GM12878 (cell line): ENCODE measurements at regions not wholly inside any gene's neighbourhood (a gene's known extent, or its start where the extent isn't known, plus 50 kb on each side); places are given as distances from the start of the nearest gene placed in this dataset.

ENCODE experiments used
- ATAC-seq: fragments of 200-7000 bp; cut with Tn5 transposase; 3 replicates; pipeline ENCODE4 v1.9.1; 2020; ENCODE audit warnings: mild to moderate bottlenecking, moderate library complexity
- BruUV-seq: library from RNA; stranded (reverse); fragments of 400-500 nt; replicated peaks from 2 replicates; lab custom pipeline; 2021; lab: Mats Ljungman, UMichigan
- CTCF ChIA-PET: fragments of 300-600 bp; sonication (Branson Sonifier 250); formaldehyde crosslinking; extraction: SDS; loops from one replicate; lab custom pipeline; 2021; ENCODE audit warnings: inconsistent platforms; lab: Yijun Ruan, JAX
- POLR2A ChIA-PET: fragments of 350-600 bp; formaldehyde crosslinking; extraction: SDS; loops from one replicate; lab custom pipeline; 2021; ENCODE audit warnings: inconsistent platforms; lab: Charles Lee
- RAD21 ChIA-PET: fragments of 300-600 bp; sonication (Branson Sonifier 250); formaldehyde crosslinking; loops from one replicate; lab custom pipeline; 2023; ENCODE audit warnings: antibody characterized with exemption; ENCODE audit not compliant: unreplicated experiment; lab: Charles Lee
- SMC1A ChIA-PET: fragments of 300-600 bp; sonication (Branson Sonifier 250); formaldehyde crosslinking; loops from one replicate; lab custom pipeline; 2023; ENCODE audit not compliant: unreplicated experiment, uncharacterized antibody; lab: Charles Lee
- DNase-seq: peaks from one replicate; pipeline ENCODE4 v3.0.0-alpha.2; 2011; ENCODE audit warnings: low read depth, low spot score
- FAIRE-seq: peaks from 3 replicates; lab custom pipeline; 2011; peaks lifted over from hg19 to GRCh38; lab: Jason Lieb, UNC
- H2AFZ ChIP-seq: 2 replicates; pipeline ENCODE4 v1.6.0; 2011; ENCODE audit warnings: low read depth, low read length, control low read depth; ENCODE audit not compliant: control insufficient read depth
- H3K27ac ChIP-seq: 2 replicates; pipeline ENCODE4 v1.5.1; 2011; ENCODE audit warnings: control low read depth; ENCODE audit not compliant: control insufficient read depth, insufficient read depth
- H3K27me3 ChIP-seq, 2 experiments: replicated peaks in 1 of 2; 2 replicates each; pipeline versions ENCODE4 v1.6.0 to v1.6.1; 2011; ENCODE audit warnings: low read length in 1 of 2; ENCODE audit not compliant: control insufficient read depth in 2 of 2, insufficient read depth in 2 of 2
- H3K36me3 ChIP-seq, 2 experiments: 2 replicates each; pipeline ENCODE4 v1.5.1; 2011; ENCODE audit warnings: low read length in 1 of 2; ENCODE audit not compliant: control insufficient read depth in 2 of 2, insufficient read depth in 2 of 2
- H3K4me1 ChIP-seq: 2 replicates; pipeline ENCODE4 v1.6.1; 2011; ENCODE audit warnings: mild to moderate bottlenecking, low read length, moderate library complexity, mixed read lengths; ENCODE audit not compliant: control insufficient read depth, insufficient read depth
- H3K4me2 ChIP-seq: 2 replicates; pipeline ENCODE4 v1.6.0; 2011; ENCODE audit warnings: control low read depth; ENCODE audit not compliant: control insufficient read depth, insufficient read depth
- H3K4me3 ChIP-seq: fragments of 200-600 bp; sonication (generic); 2 replicates; pipeline ENCODE4 v1.5.1; 2016
- H3K79me2 ChIP-seq: 2 replicates; pipeline ENCODE4 v1.6.0; 2011; ENCODE audit warnings: low read length; ENCODE audit not compliant: control insufficient read depth, insufficient read depth
- H3K9ac ChIP-seq: 2 replicates; pipeline ENCODE4 v1.8.0; 2011; ENCODE audit warnings: low read length, control low read depth, mixed read lengths; ENCODE audit not compliant: control insufficient read depth, insufficient read depth
- H3K9me3 ChIP-seq: replicated peaks from 3 replicates; pipeline ENCODE4 v1.5.1; 2011; ENCODE audit warnings: mild to moderate bottlenecking, low read length; ENCODE audit not compliant: control insufficient read depth, insufficient read depth
- H4K20me1 ChIP-seq: 2 replicates; pipeline ENCODE4 v1.6.0; 2011; ENCODE audit not compliant: control insufficient read depth, insufficient read depth
- BACH1 ChIP-seq: fragments of 450-650 bp; IDR thresholded peaks from 2 replicates; pipeline ENCODE4 v1.6.1; 2017; ENCODE audit warnings: mild to moderate bottlenecking, borderline replicate concordance
- IRF3 ChIP-seq: fragments of 450-650 bp; IDR thresholded peaks from 2 replicates; pipeline ENCODE4 v1.6.1; 2014; ENCODE audit warnings: mild to moderate bottlenecking
- NFIC ChIP-seq: IDR thresholded peaks from 2 replicates; pipeline ENCODE4 v1.6.1; 2012; ENCODE audit warnings: low read depth, mild to moderate bottlenecking, inconsistent platforms, low read length, moderate library complexity
- PAX5 ChIP-seq: IDR thresholded peaks from 2 replicates; pipeline ENCODE4 v1.6.1; 2011; ENCODE audit warnings: low read depth, low read length, borderline replicate concordance
- TARDBP ChIP-seq: IDR thresholded peaks from 2 replicates; pipeline ENCODE4 v1.6.1; 2016; ENCODE audit warnings: borderline replicate concordance
- TCF12 ChIP-seq: IDR thresholded peaks from 2 replicates; pipeline ENCODE4 v1.6.1; 2011; ENCODE audit warnings: low read depth, mild to moderate bottlenecking, low read length
- ZBTB4 ChIP-seq: fragments of 450-650 bp; formaldehyde crosslinking; IDR thresholded peaks from 2 replicates; pipeline ENCODE4 v1.4.0; 2022; ENCODE audit warnings: mild to moderate bottlenecking, moderate library complexity
- ZZZ3 ChIP-seq: IDR thresholded peaks from 2 replicates; pipeline ENCODE4 v1.6.1; 2011; ENCODE audit warnings: low read depth; ENCODE audit not compliant: control insufficient read depth, insufficient read length
- WGBS: methylation state at CpG from one replicate; pipeline ENCODE4 v1.1.6; 2016; ENCODE audit warnings: low lambda C conversion rate; ENCODE audit not compliant: insufficient replicate concordance, insufficient coverage; ENCODE audit errors: missing lambda C conversion rate; 5-methylcytosine and 5-hydroxymethylcytosine counted together
- in situ Hi-C: fragments of 300-500 bp; cut with MboI; formaldehyde crosslinking; loops from 9 replicates; pipeline ENCODE4 v1.14.3; 2018; ENCODE audit warnings: mixed read lengths
- intact Hi-C: fragments of 100-400 bp; cut with micrococcal nuclease; formaldehyde crosslinking; loops from one replicate; pipeline ENCODE4 v1.14.2; 2022; ENCODE audit not compliant: unreplicated experiment

DNA sequence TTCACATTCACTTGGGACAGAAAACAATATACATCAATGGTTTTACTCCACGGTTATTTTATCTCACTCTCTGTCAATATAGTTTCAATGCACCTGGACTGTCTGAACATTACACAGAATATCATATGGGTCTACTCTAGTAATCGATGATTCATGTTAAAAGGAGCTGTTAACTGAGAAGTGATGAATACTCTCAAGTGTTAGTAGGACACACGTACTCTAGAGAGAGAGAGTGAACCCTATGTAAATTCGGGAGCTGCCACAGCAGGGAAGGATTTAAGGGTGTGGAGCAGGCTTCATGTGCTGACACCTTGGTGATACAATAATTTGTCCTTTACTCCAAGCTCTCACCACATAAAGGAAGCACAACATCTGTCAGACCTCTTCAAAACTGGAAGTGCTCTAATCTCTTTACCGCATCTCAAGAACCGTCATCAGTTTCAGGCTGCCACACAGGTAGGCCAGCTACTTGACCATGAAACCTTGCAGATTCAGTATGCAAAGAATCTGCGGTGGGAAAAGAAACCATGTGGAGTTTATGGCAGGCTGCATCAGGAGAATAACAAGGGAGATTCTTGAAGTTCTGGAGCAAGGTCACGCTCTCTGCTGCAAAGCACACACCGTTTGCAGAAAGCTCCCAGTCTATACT, 199.2 kb upstream of the TMC3 start:
- SMC1A ChIA-PET, result no interaction called here
- H3K9ac ChIP-seq, result no peak overlapping the region
- no peaks in the 10 kb centered on the region for H3K79me2 ChIP-seq
- no peak overlapping the region for H3K4me3 ChIP-seq
- RAD21 ChIA-PET, result no interaction called here
- DNase-seq (no peak), FAIRE-seq (no peak), ATAC-seq (no peak)
- no peaks in the 10 kb centered on the region for H3K4me1 ChIP-seq
- no TSS peak for BruUV-seq
- no peak overlapping the region for H3K4me2 ChIP-seq
- no peaks in the 10 kb centered on the region for H3K9me3 ChIP-seq
- no peak overlapping the region for H2AFZ ChIP-seq
- H3K27ac ChIP-seq, result no peak overlapping the region
- intact Hi-C loops, result no loop called here
- in situ Hi-C loops, result no loop called here
- WGBS, result 23% methylated on average over 9 of the region's 9 CpGs
- POLR2A ChIA-PET, result no interaction called here
- no peaks in the 10 kb centered on the region; a peak in 1 of 4 replicates for H3K27me3 ChIP-seq
- H4K20me1 ChIP-seq, result no peaks in the 10 kb centered on the region
- CTCF ChIA-PET, result interaction anchor here (1.5 kb wide), 1 partner anchor 16 kb away, joined by 3 read pairs; no protein-coding TSS in a partner anchor
- no peaks in the 10 kb centered on the region for H3K36me3 ChIP-seq
- TF ChIP-seq BACH1 (no peak), ZZZ3 (no peak), IRF3 (no peak), TCF12 (no peak), TARDBP (no peak), PAX5 (no peak), NFIC (no peak), ZBTB4 (CRISPR knock-in tag) (no peak)
- TF ChIP-seq, all 136 proteins: peak for 0
